Right lobe of liver (tissue), 6 donors: ENCODE measurements at regions not wholly inside any gene's neighbourhood (a gene's known extent, or its start where the extent isn't known, plus 50 kb on each side); places are given as distances from the start of the nearest gene placed in this dataset.

Experiments
- ATAC-seq, 4 donors: fragments of 200-7000 bp; cut with Tn5 transposase; one replicate each; pipeline ENCODE4 v1.9.1; 2020; ENCODE audit warnings: mild to moderate bottlenecking in 4 of 4, moderate library complexity in 4 of 4
- DNase-seq, 3 donors: peaks; one replicate each; pipeline ENCODE4 v3.0.0-alpha.2; 2020
- H3K27ac ChIP-seq, 3 donors: fragments of 200-600 bp; one replicate each; pipeline ENCODE4 v1.8.0; 2022
- H3K27me3 ChIP-seq, 2 donors: fragments of 200-600 bp; one replicate each; pipeline ENCODE4 v1.8.0; 2022
- H3K36me3 ChIP-seq, 4 donors: fragments of 200-600 bp; sonication (generic) in 1 of 4; one replicate each; pipeline versions ENCODE4 v1.5.1 to v1.8.0; 2017 to 2022; ENCODE audit warnings: control low read depth in 1 of 4
- H3K4me1 ChIP-seq, 4 donors: fragments of 200-600 bp; sonication (generic) in 1 of 4; one replicate each; pipeline versions ENCODE4 v1.5.1 to v1.8.0; 2017 to 2022; ENCODE audit warnings: control low read depth in 1 of 4
- H3K4me3 ChIP-seq, 3 donors: fragments of 200-600 bp; one replicate each; pipeline ENCODE4 v1.8.0; 2022
- H3K9me3 ChIP-seq, 4 donors: fragments of 200-600 bp; sonication (generic) in 1 of 4; one replicate each; pipeline versions ENCODE4 v1.5.1 to v1.8.0; 2017 to 2022; ENCODE audit warnings: control low read depth in 1 of 4
- POLR2A ChIP-seq: fragments of 450-650 bp; IDR thresholded peaks from one replicate; pipeline ENCODE4 v1.6.1; 2017; ENCODE audit warnings: antibody characterized with exemption, mild to moderate bottlenecking
- WGBS: methylation state at CpG from one replicate; pipeline ENCODE4 v1.1.6; 2018; ENCODE audit warnings: low coverage, low lambda C conversion rate; ENCODE audit not compliant: insufficient coverage; ENCODE audit errors: missing lambda C conversion rate; 5-methylcytosine and 5-hydroxymethylcytosine counted together
- intact Hi-C, 2 donors: fragments of 100-400 bp; cut with DNase I; formaldehyde crosslinking; loops; one replicate each; pipeline versions ENCODE4 v1.11.2 to v1.14.1; 2022
- TF ChIP-seq, protein P1 (sequence below), 4 donors: fragments of 200-600 bp in 3 of 4; fragments of 450-650 bp in 1 of 4; IDR thresholded peaks; one replicate each; pipeline versions ENCODE4 v1.5.1 to v1.8.0; 2016 to 2022; ENCODE audit warnings: antibody characterized with exemption in 4 of 4, mild to moderate bottlenecking in 2 of 4
- donor health status: DM: no; HTN: yes; CAD: no.
- donor health status: DM: no; HTN: no; CAD: no.
- donor health status: DM: no; HTN: no; CAD: no.
- donor health status: DM: no; HTN: yes; CAD: no.
- donor health status: DM: no; HTN: yes; CAD: no.

DNA sequence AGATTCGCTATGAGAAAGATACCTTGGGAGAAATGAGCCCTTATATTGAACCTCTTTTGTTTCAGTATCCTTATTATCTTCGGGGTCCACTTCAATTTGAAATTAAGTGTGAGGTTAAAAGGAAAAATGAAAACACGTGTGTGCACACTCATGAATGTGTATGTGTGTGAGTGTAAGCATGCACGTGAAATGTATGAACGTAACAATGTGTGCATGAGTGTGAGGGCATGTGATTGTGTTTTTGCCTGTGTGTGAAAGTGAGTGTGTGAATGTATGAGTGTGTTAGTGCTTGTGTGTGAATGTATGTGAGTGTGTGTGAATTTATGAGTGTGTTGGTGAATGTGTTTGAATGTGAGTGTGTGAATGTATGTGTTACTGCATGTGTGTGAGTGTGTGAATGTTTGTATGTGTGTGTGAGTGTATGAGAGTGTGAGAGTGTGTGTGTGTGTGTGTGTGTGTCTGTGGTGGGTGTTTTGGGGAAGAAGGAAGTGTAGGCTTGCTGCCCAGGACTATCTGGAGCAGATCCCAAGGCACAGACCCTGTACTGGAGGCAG is 224.0 kb upstream of the CDH13 start:
- TF ChIP-seq, protein P1, sequence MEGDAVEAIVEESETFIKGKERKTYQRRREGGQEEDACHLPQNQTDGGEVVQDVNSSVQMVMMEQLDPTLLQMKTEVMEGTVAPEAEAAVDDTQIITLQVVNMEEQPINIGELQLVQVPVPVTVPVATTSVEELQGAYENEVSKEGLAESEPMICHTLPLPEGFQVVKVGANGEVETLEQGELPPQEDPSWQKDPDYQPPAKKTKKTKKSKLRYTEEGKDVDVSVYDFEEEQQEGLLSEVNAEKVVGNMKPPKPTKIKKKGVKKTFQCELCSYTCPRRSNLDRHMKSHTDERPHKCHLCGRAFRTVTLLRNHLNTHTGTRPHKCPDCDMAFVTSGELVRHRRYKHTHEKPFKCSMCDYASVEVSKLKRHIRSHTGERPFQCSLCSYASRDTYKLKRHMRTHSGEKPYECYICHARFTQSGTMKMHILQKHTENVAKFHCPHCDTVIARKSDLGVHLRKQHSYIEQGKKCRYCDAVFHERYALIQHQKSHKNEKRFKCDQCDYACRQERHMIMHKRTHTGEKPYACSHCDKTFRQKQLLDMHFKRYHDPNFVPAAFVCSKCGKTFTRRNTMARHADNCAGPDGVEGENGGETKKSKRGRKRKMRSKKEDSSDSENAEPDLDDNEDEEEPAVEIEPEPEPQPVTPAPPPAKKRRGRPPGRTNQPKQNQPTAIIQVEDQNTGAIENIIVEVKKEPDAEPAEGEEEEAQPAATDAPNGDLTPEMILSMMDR (IDR thresholded peaks at IDR 0.05): no peak
- no peak for TF ChIP-seq POLR2A
- H3K36me3 ChIP-seq: no peaks in the 10 kb centered on the region
- no peak for ATAC-seq
- H3K27me3 ChIP-seq: no peaks in the 10 kb centered on the region
- no peak overlapping the region for H3K4me3 ChIP-seq
- H3K27ac ChIP-seq: no peak overlapping the region
- no peak for DNase-seq
- H3K4me1 ChIP-seq: no peaks in the 10 kb centered on the region
- 75% methylated on average over 5 of the region's 5 CpGs for WGBS
- intact Hi-C loops: no loop called here
- no peaks in the 10 kb centered on the region for H3K9me3 ChIP-seq

- no peaks in the 10 kb centered on the region for H3K9me3 ChIP-seq
- H3K36me3 ChIP-seq: no peaks in the 10 kb centered on the region
- H3K4me3 ChIP-seq: no peak overlapping the region
- no peak for DNase-seq
- ATAC-seq: no peak
- no peak overlapping the region for H3K27ac ChIP-seq
- intact Hi-C loops: no loop called here
- TF ChIP-seq, protein P1 (IDR thresholded peaks at IDR 0.05): no peak
- TF ChIP-seq POLR2A: no peak
- 15% methylated on average over 8 of the region's 8 CpGs for WGBS
- no peaks in the 10 kb centered on the region for H3K4me1 ChIP-seq
- H3K27me3 ChIP-seq: no peaks in the 10 kb centered on the region
Measured at GRCh38 chr16:82400046-82400445, 226.7 kb upstream of the CDH13 start.

GRCh38 chr16:82396509-82396908 is 226.5 kb upstream of the MPHOSPH6 start:
- DNase-seq: no peak
- Histone ChIP-seq H3K4me1 (no peaks in the 10 kb centered on the region), H3K27me3 (no peaks in the 10 kb centered on the region), H3K4me3 (no peak overlapping the region), H3K27ac (no peak overlapping the region), H3K36me3 (no peaks in the 10 kb centered on the region), H3K9me3 (no peaks in the 10 kb centered on the region)
- TF ChIP-seq, protein P1 (IDR thresholded peaks at IDR 0.05): no peak
- no peak for TF ChIP-seq POLR2A
- intact Hi-C loops: no loop called here
- no peak for ATAC-seq
- 60% methylated on average over 2 of the region's 3 CpGs for WGBS

- Histone ChIP-seq H3K36me3 (no peaks in the 10 kb centered on the region), H3K27me3 (no peaks in the 10 kb centered on the region), H3K4me1 (no peaks in the 10 kb centered on the region), H3K4me3 (no peak overlapping the region), H3K27ac (no peak overlapping the region), H3K9me3 (no peaks in the 10 kb centered on the region)
- intact Hi-C loops: no loop called here
- no peak for DNase-seq
- peak in 3 of 4 donors; percentile 69 to 98 (median 77) for ATAC-seq
- TF ChIP-seq POLR2A: no peak
- TF ChIP-seq, protein P1 (IDR thresholded peaks at IDR 0.05): no peak
Measured at GRCh38 chr16:82395212-82395611, 225.2 kb upstream of the MPHOSPH6 start.

DNA sequence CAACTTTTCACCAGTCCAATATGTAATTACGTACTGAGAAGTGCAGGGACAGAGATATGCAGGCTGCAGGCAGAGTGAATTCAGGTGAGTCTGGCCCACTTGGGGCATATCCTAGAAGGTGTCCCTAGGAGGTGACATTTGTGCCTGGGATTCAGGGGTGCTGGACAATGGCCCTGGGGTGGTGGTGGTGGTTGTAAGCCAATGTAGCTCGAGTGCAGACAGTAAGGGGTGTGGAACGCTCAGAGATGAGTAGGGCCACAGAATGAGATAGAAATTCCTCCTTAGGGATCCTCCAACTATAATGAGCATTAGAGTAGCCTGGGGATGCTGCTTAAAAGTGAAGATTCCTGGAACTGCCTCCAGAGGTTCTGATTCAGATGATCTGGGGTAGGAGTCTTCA is 221.7 kb upstream of the MPHOSPH6 start:
- intact Hi-C loops: no loop called here
- Histone ChIP-seq H3K4me1 (no peaks in the 10 kb centered on the region), H3K4me3 (no peak overlapping the region), H3K36me3 (no peaks in the 10 kb centered on the region), H3K27ac (no peak overlapping the region), H3K9me3 (no peaks in the 10 kb centered on the region), H3K27me3 (no peaks in the 10 kb centered on the region)
- ATAC-seq (no peak), DNase-seq (no peak)
- TF ChIP-seq POLR2A: no peak
- TF ChIP-seq, protein P1 (IDR thresholded peaks at IDR 0.05): no peak
- 50% methylated on average over 2 of the region's 3 CpGs for WGBS
